ENCODE measurements at regions not wholly inside any gene's neighbourhood (a gene's known extent, or its start where the extent isn't known, plus 50 kb on each side); places are given as distances from the start of the nearest gene placed in this dataset.
A peak's percentile ranks its signal among the peaks of the same experiment; 100 is the strongest.

- no peak for DNase-seq (ENCODE audit: low read depth in 1 of 2, low spot score in 1 of 2)
- no peak for TF ChIP-seq JUND (IDR thresholded peaks at IDR 0.05; ENCODE audit: low read depth)
- in situ Hi-C loops (cut with HindIII; ENCODE audit: low pct_unique_long_range_greater_than_20kb, low sequenced_read_pairs): no loop called here
These were observed 219.0 kb downstream of the NFKBIZ start for GRCh38 chr3:102068327-102068726.

DNA sequence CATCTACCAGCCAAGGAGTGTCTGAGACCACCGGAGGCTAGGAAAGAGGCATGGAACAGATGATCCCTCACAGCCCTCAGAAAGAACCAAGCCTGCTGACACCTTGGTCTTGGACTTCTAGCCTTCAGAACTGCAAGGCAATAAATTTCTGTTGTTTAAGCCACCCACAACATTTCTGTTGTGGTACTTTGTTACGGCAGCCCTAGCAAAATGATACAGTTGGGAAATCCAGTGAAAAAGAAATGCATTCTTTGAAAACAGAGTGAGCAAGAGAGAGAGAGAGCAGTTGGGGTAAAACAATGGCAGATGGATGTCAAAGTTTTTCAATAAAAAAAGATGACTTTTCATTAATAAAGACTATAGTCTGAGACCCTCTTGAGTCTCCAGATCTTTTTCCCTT lies 219.4 kb downstream of the NFKBIZ start:
- TF ChIP-seq JUND (IDR thresholded peaks at IDR 0.05; ENCODE audit: low read depth): no peak
- DNase-seq (ENCODE audit: low read depth in 1 of 2, low spot score in 1 of 2): no peak
- in situ Hi-C loops (cut with HindIII; ENCODE audit: low pct_unique_long_range_greater_than_20kb, low sequenced_read_pairs): no loop called here

DNA sequence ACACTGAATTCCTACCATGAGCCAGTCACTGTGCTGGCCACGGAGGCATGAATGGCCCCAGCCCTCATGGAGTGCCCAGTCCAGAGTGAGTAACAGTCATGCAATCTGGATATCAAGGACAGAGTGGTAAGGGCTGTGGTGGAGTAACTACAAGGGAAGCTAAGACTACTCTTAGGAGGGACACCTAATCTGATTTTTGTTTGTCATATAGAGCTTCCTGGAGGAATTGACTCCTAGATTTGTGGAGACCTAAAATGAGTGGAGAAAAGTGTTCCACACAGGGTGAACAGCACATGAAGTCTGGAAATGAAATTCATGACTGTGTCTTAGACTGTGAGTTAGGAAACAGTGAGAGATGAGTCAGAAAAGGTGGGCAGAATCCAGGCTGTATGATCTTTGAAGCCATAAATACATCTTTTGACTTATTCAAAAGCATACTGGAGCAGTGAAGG lies 219.9 kb downstream of the NFKBIZ start:
- in situ Hi-C loops (cut with HindIII; ENCODE audit: low pct_unique_long_range_greater_than_20kb, low sequenced_read_pairs): no loop called here
- TF ChIP-seq JUND (IDR thresholded peaks at IDR 0.05; ENCODE audit: low read depth): no peak
- DNase-seq (ENCODE audit: low read depth in 1 of 2, low spot score in 1 of 2): no peak

DNA sequence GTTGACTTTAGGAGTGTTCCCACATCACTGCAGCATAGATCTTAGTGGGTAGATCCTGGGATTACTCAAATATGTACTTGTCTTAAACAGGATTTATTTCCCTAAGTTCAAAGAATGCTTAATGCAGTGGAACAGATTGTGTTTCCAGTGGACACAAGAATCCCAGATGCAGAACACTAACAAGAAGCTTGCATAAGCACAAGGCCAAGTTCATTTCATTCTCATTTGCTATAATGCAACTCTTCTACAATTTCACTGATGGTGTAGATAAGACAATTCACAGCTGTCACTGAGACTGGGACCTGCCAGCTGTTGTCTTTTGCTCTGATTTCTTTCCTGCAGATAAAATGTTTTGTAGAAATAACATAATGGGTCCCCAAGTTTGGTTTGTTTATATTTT lies 225.6 kb downstream of the NFKBIZ start:
- no peak for DNase-seq (ENCODE audit: low read depth in 1 of 2, low spot score in 1 of 2)
- no peak for TF ChIP-seq JUND (IDR thresholded peaks at IDR 0.05; ENCODE audit: low read depth)
- in situ Hi-C loops (cut with HindIII; ENCODE audit: low pct_unique_long_range_greater_than_20kb, low sequenced_read_pairs): no loop called here

DNA sequence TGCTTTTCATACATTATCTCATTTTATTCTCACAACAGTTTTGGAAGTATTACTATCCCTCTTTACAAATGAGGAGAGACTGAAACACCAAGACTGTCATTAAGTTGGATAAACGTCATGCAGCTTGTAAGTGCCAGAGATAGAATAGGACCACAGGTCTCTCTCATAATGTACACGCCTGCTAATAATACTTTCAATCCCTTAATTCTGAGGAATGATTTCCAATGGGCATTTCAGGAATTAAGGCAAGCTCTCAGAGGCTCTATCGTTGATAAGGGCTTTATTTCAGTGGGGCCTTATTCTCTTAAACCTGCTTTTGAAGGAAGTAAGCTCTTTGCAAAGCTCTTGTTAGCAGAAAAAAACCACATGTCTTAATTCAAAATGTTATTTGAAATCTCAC lies 229.1 kb downstream of the NFKBIZ start:
- in situ Hi-C loops (cut with HindIII; ENCODE audit: low pct_unique_long_range_greater_than_20kb, low sequenced_read_pairs): no loop called here
- no peak for DNase-seq (ENCODE audit: low read depth in 1 of 2, low spot score in 1 of 2)
- TF ChIP-seq JUND (IDR thresholded peaks at IDR 0.05; ENCODE audit: low read depth): no peak

GRCh38 chr3:102078854-102079808 lies 229.8 kb downstream of the NFKBIZ start:
- TF ChIP-seq JUND (IDR thresholded peaks at IDR 0.05; ENCODE audit: low read depth): no peak
- peak in 1 of 2 experiments; percentile 39 for DNase-seq (ENCODE audit: low read depth in 1 of 2, low spot score in 1 of 2)
- in situ Hi-C loops (cut with HindIII; ENCODE audit: low pct_unique_long_range_greater_than_20kb, low sequenced_read_pairs): no loop called here

DNA sequence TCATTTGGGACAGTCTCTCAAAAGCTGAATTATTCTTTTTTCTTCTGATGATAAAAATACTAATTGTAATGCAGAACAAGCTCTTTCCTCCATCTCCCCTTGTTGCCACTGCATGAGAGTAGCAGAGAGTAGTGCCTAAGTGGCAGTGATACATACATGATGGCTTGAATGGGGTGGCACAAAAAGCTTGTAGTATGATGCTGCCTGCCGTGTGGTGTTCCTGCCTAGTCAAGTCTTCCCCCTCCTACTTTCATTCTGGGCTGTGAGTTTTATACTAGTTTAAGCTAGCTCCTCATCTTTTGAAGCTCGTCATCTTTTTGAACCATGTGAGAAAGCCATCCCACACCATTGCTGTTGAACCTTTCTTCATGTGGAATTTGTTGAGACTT lies 230.5 kb downstream of the NFKBIZ start:
- DNase-seq (ENCODE audit: low read depth in 1 of 2, low spot score in 1 of 2): no peak
- TF ChIP-seq JUND (IDR thresholded peaks at IDR 0.05; ENCODE audit: low read depth): no peak
- in situ Hi-C loops (cut with HindIII; ENCODE audit: low pct_unique_long_range_greater_than_20kb, low sequenced_read_pairs): no loop called here

DNA sequence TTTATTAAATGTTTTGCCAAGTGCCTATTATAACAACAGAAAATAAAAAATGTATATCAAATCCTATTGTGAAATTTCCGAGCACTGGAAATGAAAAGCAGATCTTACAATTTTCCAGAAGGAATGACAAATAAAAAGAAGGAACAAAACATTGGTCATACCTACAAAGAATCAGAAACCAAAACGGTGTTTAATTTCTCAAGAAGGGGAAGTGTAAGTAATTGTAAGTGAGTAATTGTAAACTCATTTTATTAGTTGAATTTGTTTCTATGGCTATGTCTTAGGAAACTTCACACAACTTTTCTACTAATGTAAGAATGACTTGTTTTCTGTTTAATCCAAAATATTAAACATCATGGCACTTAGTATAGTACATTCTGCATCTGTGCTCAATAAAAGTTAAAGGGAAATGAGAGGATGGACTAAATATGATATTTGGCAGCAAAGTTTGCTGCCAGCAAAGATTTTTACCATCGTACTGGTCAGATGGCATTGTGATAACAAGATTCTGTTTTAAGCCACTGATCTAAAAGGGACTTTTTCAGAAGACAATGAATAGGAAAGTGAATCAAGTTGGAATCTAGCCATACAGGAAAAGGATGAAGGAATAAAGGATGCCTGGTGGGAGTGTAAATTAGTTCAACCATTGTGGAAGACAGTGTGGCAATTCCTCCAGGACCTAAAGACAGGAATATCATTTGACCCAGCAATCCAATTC lies 232.4 kb downstream of the NFKBIZ start:
- TF ChIP-seq JUND (IDR thresholded peaks at IDR 0.05; ENCODE audit: low read depth): no peak
- in situ Hi-C loops (cut with HindIII; ENCODE audit: low pct_unique_long_range_greater_than_20kb, low sequenced_read_pairs): no loop called here
- no peak for DNase-seq (ENCODE audit: low read depth in 1 of 2, low spot score in 1 of 2)

DNA sequence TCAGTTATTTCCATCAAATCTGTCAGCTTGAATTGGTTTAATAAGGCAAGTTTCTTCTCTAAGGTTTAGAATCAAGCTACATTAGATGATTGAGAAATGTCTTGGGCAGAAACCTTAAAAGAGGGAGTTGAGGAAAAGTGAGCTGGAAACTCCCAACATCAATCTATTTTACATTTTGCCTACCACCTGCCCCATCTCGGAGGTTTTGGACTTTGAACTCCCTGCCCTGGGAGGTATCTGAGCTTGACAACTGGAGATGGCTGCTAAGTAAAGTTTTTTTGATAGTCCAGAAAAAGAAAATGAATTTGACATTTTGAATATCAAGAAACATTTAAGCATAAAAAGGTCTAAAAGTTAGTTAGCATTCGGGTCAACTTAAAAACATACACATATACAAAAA lies 234.2 kb downstream of the NFKBIZ start:
- DNase-seq (ENCODE audit: low read depth in 1 of 2, low spot score in 1 of 2): no peak
- in situ Hi-C loops (cut with HindIII; ENCODE audit: low pct_unique_long_range_greater_than_20kb, low sequenced_read_pairs): no loop called here
- TF ChIP-seq JUND (IDR thresholded peaks at IDR 0.05; ENCODE audit: low read depth): no peak

- no peak for DNase-seq (ENCODE audit: low read depth in 1 of 2, low spot score in 1 of 2)
- no peak for TF ChIP-seq JUND (IDR thresholded peaks at IDR 0.05; ENCODE audit: low read depth)
- in situ Hi-C loops (cut with HindIII; ENCODE audit: low pct_unique_long_range_greater_than_20kb, low sequenced_read_pairs): no loop called here
These were observed 234.7 kb downstream of the NFKBIZ start for GRCh38 chr3:102084006-102084405.

DNA sequence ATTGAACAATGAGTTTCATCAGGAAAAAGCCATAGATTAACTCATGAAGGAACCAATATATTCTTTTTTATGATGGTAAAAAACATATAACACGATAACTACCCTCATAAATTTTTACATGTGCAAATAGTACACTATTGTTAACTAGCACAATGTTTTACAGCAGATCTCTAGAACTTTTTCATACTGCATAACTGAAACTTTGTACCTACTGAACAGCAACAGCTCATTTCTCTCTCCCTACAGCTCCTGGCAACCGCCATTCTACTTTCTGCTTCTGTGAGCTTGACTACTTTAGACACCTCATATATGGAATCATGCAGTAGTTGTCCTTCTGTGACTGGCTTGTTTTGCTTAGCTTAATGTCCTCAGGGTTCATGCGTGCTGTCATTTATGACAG lies 235.4 kb downstream of the NFKBIZ start:
- no peak for DNase-seq (ENCODE audit: low read depth in 1 of 2, low spot score in 1 of 2)
- in situ Hi-C loops (cut with HindIII; ENCODE audit: low pct_unique_long_range_greater_than_20kb, low sequenced_read_pairs): no loop called here
- no peak for TF ChIP-seq JUND (IDR thresholded peaks at IDR 0.05; ENCODE audit: low read depth)

GRCh38 chr3:102085431-102086176 lies 236.3 kb downstream of the NFKBIZ start:
- no peak for TF ChIP-seq JUND (IDR thresholded peaks at IDR 0.05; ENCODE audit: low read depth)
- no peak for DNase-seq (ENCODE audit: low read depth in 1 of 2, low spot score in 1 of 2)

More at GRCh38 chr3:102085431-102086176, 236.3 kb downstream of the NFKBIZ start:
- in situ Hi-C loops (cut with HindIII; ENCODE audit: low pct_unique_long_range_greater_than_20kb, low sequenced_read_pairs): no loop called here
